ENCODE measurements at regions not wholly inside any gene's neighbourhood (a gene's known extent, or its start where the extent isn't known, plus 50 kb on each side); places are given as distances from the start of the nearest gene placed in this dataset.

DNA sequence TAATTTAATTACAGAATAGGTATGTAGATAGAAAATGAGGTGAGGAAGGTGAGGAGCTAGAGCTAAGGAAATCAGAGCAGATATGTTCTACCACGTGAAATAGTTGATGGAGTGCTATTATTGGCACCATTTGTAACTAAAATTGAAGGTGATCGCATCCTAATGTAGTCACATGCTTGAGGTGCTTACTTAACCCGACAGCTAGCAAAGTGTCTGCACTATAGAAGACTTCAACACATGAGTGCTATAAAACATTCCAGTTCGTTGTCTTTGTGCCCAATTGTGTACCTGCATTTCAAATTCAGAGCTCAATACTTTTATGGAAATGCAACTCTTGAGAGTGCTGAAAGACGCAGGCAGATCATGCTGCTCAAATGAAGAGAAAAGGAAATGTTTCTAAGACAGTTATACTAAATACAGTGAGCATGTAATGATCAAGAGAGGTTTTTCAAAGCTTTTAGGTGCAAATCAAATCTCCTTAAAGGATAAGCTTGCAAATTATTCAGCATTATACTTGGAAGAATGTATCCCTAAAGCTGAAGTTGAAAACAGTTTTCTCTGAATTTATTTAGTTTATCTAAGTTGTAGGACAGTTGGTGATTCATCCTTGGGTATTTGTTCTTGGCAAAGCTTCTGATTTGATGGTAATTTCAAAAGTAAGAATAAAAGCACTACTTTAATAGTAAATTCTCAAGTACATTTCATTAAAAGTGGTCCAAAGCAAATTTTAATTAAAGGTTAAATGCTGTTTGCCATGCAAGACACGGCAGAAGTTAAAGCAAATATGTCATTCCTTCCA lies 223.9 kb upstream of the EPHA5 start:
- Histone ChIP-seq H3K9me1 (replicated peaks; ENCODE audit: control insufficient read depth, extremely low read depth, insufficient read depth, low read length) (no peaks in the 10 kb centered on the region), H3K9ac (replicated peaks; ENCODE audit: extremely low read depth, insufficient read depth, low read length) (no peak overlapping the region), H3K9me3 (replicated peaks; ENCODE audit: control insufficient read depth, insufficient read depth, low read length) (no peaks in the 10 kb centered on the region), H3K4me1 (ENCODE audit: control insufficient read depth, extremely low read depth, insufficient read depth, low read length) (no peaks in the 10 kb centered on the region), H4K20me1 (replicated peaks; ENCODE audit: control insufficient read depth, extremely low read depth, insufficient read depth, low read length) (no peaks in the 10 kb centered on the region), H3K4me3 (replicated peaks in 1 of 3; ENCODE audit: insufficient read depth in 1 of 3, low read depth in 1 of 3, low read length in 3 of 3) (no peak overlapping the region), H3K27ac (ENCODE audit: insufficient read depth, low read depth, low read length) (no peak overlapping the region), H2AFZ (ENCODE audit: low read depth, low read length) (no peak overlapping the region), H3K4me2 (ENCODE audit: insufficient read depth, low read length) (no peak overlapping the region), H3K79me2 (ENCODE audit: control insufficient read depth, insufficient read depth, low read length) (no peaks in the 10 kb centered on the region), H3K36me3 (ENCODE audit: control insufficient read depth in 2 of 2, extremely low read depth in 1 of 2, insufficient read depth in 2 of 2, low read length in 2 of 2) (no peaks in the 10 kb centered on the region), H3K27me3 (ENCODE audit: control insufficient read depth in 2 of 2, insufficient read depth in 2 of 2, low read length in 2 of 2) (no peaks in the 10 kb centered on the region)
- intact Hi-C loops (cut with micrococcal nuclease) = no loop called here
- POLR2A ChIA-PET = no interaction called here
- CTCF ChIA-PET = no interaction called here
- dilution Hi-C loops (cut with MboI; ENCODE audit: extremely low pct_ligation_motif_present, low sequenced_read_pairs) = no loop called here
- no peak for FAIRE-seq
- no TSS peak for BruUV-seq (replicated peaks)
- TF ChIP-seq, protein P1, sequence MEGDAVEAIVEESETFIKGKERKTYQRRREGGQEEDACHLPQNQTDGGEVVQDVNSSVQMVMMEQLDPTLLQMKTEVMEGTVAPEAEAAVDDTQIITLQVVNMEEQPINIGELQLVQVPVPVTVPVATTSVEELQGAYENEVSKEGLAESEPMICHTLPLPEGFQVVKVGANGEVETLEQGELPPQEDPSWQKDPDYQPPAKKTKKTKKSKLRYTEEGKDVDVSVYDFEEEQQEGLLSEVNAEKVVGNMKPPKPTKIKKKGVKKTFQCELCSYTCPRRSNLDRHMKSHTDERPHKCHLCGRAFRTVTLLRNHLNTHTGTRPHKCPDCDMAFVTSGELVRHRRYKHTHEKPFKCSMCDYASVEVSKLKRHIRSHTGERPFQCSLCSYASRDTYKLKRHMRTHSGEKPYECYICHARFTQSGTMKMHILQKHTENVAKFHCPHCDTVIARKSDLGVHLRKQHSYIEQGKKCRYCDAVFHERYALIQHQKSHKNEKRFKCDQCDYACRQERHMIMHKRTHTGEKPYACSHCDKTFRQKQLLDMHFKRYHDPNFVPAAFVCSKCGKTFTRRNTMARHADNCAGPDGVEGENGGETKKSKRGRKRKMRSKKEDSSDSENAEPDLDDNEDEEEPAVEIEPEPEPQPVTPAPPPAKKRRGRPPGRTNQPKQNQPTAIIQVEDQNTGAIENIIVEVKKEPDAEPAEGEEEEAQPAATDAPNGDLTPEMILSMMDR (IDR thresholded peaks at IDR 0.05; ENCODE audit: extremely low read depth in 1 of 2, insufficient read depth in 1 of 2, low read depth in 1 of 2, low read length in 2 of 2) = no peak
- TF ChIP-seq MYC (IDR thresholded peaks at IDR 0.05; ENCODE audit: low read depth, low read length) (no peak), GATA2 (IDR thresholded peaks at IDR 0.05; ENCODE audit: insufficient read depth, insufficient read length, low read depth, low read length) (no peak), JUN (IDR thresholded peaks at IDR 0.05; ENCODE audit: borderline replicate concordance, insufficient read depth, insufficient read length, low read depth) (no peak), POLR2A (IDR thresholded peaks at IDR 0.05; ENCODE audit: low read depth, low read length) (no peak), FOS (IDR thresholded peaks at IDR 0.05; ENCODE audit: borderline replicate concordance, insufficient read depth, low read length) (no peak), POLR2AphosphoS5 (IDR thresholded peaks at IDR 0.05; ENCODE audit: insufficient read depth, low read depth, low read length) (no peak), EZH2 (IDR thresholded peaks at IDR 0.05; ENCODE audit: borderline replicate concordance, low read depth, low read length, severe bottlenecking) (no peak), MAX (IDR thresholded peaks at IDR 0.05; ENCODE audit: insufficient read depth, insufficient read length) (no peak)
- no peak for DNase-seq (ENCODE audit: low read depth, low spot score)

Measured in endothelial cell of umbilical vein (primary cell).